ENCODE measurements at regions not wholly inside any gene's neighbourhood (a gene's known extent, or its start where the extent isn't known, plus 50 kb on each side); places are given as distances from the start of the nearest gene placed in this dataset.

DNA sequence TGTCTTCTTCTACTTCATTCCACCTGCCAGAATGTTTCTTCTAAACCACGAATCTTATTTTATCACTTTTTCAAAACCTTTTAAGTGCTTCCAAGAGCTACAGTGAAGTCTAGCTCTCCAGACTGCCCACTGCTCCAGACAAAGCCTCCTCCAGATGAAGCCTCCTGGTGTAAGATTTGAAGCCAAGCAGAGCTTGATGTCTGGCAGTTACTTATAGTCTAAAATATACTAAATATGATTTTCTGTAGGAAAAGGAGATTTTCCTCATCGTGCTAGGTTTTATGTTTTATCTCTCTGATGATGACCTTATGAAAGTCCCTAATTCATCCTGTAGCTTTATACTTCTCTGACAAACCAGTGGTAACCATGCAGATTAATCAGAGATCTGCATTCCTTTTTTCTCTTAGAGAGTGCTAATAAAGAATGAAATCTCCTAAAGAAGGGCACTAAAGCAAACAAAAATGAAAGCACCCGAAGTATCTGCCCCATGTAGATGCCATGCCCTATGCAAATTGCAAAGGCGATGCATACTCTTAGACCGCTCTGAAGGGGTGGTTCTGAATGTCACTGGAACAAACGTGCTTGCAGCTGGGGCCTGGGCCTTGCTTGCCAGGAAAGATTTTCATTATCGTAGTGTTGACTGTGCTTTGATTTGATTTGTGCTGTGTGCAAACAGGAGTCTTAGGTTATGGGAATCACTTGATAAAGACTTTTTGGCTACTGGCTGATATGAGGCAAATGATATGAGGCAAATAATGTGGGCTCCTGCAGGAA lies 314.2 kb downstream of the PID1 start:
- no peak for DNase-seq (ENCODE audit: low read depth, low spot score)
- no peak for TF ChIP-seq CTCF (IDR thresholded peaks at IDR 0.05; ENCODE audit: low read depth, low read length)

DNA sequence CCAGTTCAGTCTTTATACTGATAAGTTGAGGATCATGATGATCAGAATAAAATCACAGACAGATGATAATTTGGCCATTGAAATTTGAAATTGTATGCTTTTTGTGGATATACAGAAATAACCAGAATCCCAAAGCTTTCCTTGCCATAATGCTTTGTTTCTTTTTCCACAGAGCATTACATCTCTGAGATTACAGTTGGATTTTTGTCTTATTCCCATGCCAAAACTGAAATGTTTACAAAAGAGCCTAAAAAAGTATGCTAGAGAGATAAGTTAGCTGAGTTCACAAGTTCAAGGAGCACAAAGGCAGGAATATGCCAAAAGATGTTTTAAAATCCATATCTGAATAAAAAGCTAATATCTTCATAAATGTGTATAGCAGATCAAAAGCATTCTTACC lies 321.3 kb downstream of the PID1 start:
- no peak overlapping the region for H3K4me3 ChIP-seq (ENCODE audit: low read depth, low read length)
- no peak for DNase-seq (ENCODE audit: low read depth, low spot score)
- TF ChIP-seq CTCF (IDR thresholded peaks at IDR 0.05; ENCODE audit: low read depth, low read length) = no peak
- in situ Hi-C loops (cut with HindIII; ENCODE audit: low sequenced_read_pairs) = no loop called here

More for the DNA sequence above, 314.2 kb downstream of the PID1 start:
- in situ Hi-C loops (cut with HindIII; ENCODE audit: low sequenced_read_pairs) = no loop called here
- no peak overlapping the region for H3K4me3 ChIP-seq (ENCODE audit: low read depth, low read length)

- H3K4me3 ChIP-seq (ENCODE audit: low read depth, low read length) = no peak overlapping the region
- TF ChIP-seq CTCF (IDR thresholded peaks at IDR 0.05; ENCODE audit: low read depth, low read length) = no peak
- DNase-seq (ENCODE audit: low read depth, low spot score) = no peak
- in situ Hi-C loops (cut with HindIII; ENCODE audit: low sequenced_read_pairs) = no loop called here
Observed at GRCh38 chr2:228945710-228946109, 325.4 kb downstream of the PID1 start.

DNA sequence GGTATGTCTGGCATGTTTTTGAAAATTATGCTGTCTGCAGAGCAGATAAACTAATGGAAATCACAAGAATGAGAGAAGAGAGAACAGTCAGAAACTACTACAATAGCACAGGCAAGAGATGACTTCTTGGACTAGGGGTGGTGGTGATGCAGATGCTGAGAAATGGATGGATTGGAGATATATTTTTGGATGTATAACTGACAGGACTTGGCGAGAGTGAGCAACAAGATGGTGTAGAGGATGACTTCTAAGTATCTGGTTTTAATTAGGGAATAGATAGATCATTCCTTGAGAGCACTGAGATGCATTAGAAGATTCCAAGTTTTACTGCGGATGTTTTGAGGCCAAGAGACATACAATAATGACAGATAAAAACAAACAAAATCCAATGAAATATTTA lies 328.2 kb downstream of the PID1 start:
- in situ Hi-C loops (cut with HindIII; ENCODE audit: low sequenced_read_pairs) = no loop called here
- H3K4me3 ChIP-seq (ENCODE audit: low read depth, low read length) = no peak overlapping the region
- TF ChIP-seq CTCF (IDR thresholded peaks at IDR 0.05; ENCODE audit: low read depth, low read length) = no peak
- no peak for DNase-seq (ENCODE audit: low read depth, low spot score)

DNA sequence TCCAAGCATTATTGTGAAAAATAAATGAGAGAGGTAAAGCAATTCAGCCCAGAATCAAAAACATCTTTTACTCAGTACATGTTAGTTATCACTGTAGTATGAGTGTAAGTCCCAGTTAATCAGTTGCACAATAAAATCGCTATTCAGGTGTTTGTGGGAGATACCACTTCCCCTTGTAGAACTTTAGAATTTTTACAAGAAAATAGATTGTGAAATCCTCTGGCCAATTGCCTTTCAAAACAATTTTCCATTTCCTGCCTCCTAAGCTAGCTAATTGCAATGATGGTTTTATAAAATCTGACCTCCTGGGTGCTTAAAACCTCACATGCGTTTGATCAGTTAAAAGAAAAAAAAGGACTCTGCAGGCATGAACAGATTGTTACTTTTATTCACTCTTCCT lies 332.5 kb downstream of the PID1 start:
- in situ Hi-C loops (cut with HindIII; ENCODE audit: low sequenced_read_pairs) = no loop called here
- no peak overlapping the region for H3K4me3 ChIP-seq (ENCODE audit: low read depth, low read length)
- DNase-seq (ENCODE audit: low read depth, low spot score) = peak; percentile 45
- no peak for TF ChIP-seq CTCF (IDR thresholded peaks at IDR 0.05; ENCODE audit: low read depth, low read length)

GRCh38 chr2:228927028-228928010 lies 343.8 kb downstream of the PID1 start:
- no peak for TF ChIP-seq CTCF (IDR thresholded peaks at IDR 0.05; ENCODE audit: low read depth, low read length)
- peak; percentile 17 for DNase-seq (ENCODE audit: low read depth, low spot score)
- no peak overlapping the region for H3K4me3 ChIP-seq (ENCODE audit: low read depth, low read length)
- in situ Hi-C loops (cut with HindIII; ENCODE audit: low sequenced_read_pairs) = no loop called here
